ENCODE measurements at regions not wholly inside any gene's neighbourhood (a gene's known extent, or its start where the extent isn't known, plus 50 kb on each side); places are given as distances from the start of the nearest gene placed in this dataset.

DNA sequence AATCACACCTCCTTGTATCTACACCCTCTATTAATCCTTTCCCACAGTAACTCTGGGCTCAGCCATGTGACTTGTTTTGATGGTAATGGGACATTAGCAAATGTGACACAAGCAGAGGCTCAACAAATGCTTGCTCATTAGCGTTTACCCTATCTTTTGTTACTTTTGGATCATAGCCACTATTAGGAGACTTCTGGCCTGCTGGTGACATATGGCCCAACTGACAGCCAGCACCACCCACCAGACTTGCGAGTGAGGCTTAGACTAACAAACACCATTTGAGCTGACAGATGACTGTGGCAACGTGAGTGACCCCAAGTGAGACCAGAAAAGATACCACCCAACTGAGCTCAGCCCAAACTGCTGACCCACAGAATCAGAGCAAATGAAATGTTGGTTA is 154.1 kb downstream of the OLFM4 start:
- FAIRE-seq (no peak), DNase-seq (ENCODE audit: low read depth in 1 of 2, low spot score in 2 of 2) (no peak)
- Histone ChIP-seq H2AFZ (ENCODE audit: low read length) (no peak overlapping the region), H4K20me1 (replicated peaks in 1 of 2; ENCODE audit: control insufficient read depth in 1 of 2, insufficient read depth in 2 of 2, low read length in 2 of 2) (no peaks in the 10 kb centered on the region), H3K9me3 (ENCODE audit: insufficient read depth in 2 of 2, low read depth in 1 of 2, low read length in 1 of 2) (0 out of 4 replicates have a peak, but pooled peaks cover 0 to 2% of the 10 kb centered on the region in 2 experiments), H3K23ac (ENCODE audit: insufficient read length) (no peak overlapping the region), H2BK15ac (ENCODE audit: low read length) (no peak overlapping the region), H3K27me3 (replicated peaks in 1 of 4; ENCODE audit: control insufficient read depth in 3 of 4, extremely low read depth in 1 of 4, insufficient read depth in 3 of 4, low read length in 3 of 4) (no peaks in the 10 kb centered on the region), H3K4ac (replicated peaks; ENCODE audit: insufficient read length, low read depth, low read length) (no peak overlapping the region), H3K4me1 (replicated peaks in 1 of 4; ENCODE audit: control insufficient read depth in 3 of 4, insufficient read depth in 4 of 4, low read length in 3 of 4) (no peaks in the 10 kb centered on the region), H3K4me3 (ENCODE audit: extremely low read depth in 1 of 4, insufficient read depth in 2 of 4, low read depth in 3 of 4, low read length in 4 of 4) (no peak overlapping the region), H3K27ac (ENCODE audit: low read depth, low read length) (no peak overlapping the region), H3K14ac (ENCODE audit: insufficient read length) (no peak overlapping the region), H3K79me2 (ENCODE audit: control insufficient read depth in 1 of 2, insufficient read depth in 2 of 2, low read length in 2 of 2) (no peaks in the 10 kb centered on the region), H3K36me3 (ENCODE audit: control insufficient read depth in 2 of 4, insufficient read depth in 4 of 4, low read length in 3 of 4) (no peaks in the 10 kb centered on the region), H4K91ac (replicated peaks; ENCODE audit: insufficient read length, low read length) (no peak overlapping the region), H3K4me2 (ENCODE audit: insufficient read depth in 1 of 2, low read depth in 2 of 2, low read length in 2 of 2) (no peak overlapping the region), H3K18ac (ENCODE audit: extremely low read depth, low read length) (no peak overlapping the region), H4K5ac (ENCODE audit: insufficient read length, low read depth, low read length) (no peak overlapping the region), H3K79me1 (ENCODE audit: low read depth, low read length) (no peaks in the 10 kb centered on the region), H3K56ac (replicated peaks; ENCODE audit: insufficient read length, low read depth, low read length) (no peak overlapping the region), H3K9ac (replicated peaks in 1 of 4; ENCODE audit: extremely low read depth in 1 of 4, low read depth in 3 of 4, low read length in 3 of 4) (no peak overlapping the region; a peak in 1 of 7 replicates), H2BK5ac (ENCODE audit: low read depth, low read length) (no peak overlapping the region), H4K8ac (ENCODE audit: extremely low read depth, insufficient read depth, low read length) (no peak overlapping the region), H3K23me2 (ENCODE audit: low read depth, low read length) (no peaks in the 10 kb centered on the region), H2BK20ac (ENCODE audit: low read length) (no peak overlapping the region), H2AK5ac (ENCODE audit: low read depth, low read length) (no peak overlapping the region), H2BK12ac (ENCODE audit: low read depth, low read length) (no peak overlapping the region), H2BK120ac (replicated peaks; ENCODE audit: low read depth, low read length) (no peak overlapping the region)
- CTCF ChIA-PET (ENCODE audit: partially characterized antibody), result interaction anchor here (1.0 to 1.1 kb wide), 2 partner anchors 11 to 19 kb away, joined by 3 read pairs; no protein-coding TSS in a partner anchor
- POLR2A ChIA-PET (ENCODE audit: partially characterized antibody), result no interaction called here
- 87% methylated on average over 3 of the region's 3 CpGs; no CpG with 5 or more reads in 1 of the 2 experiments for WGBS, 2 experiments (ENCODE audit: extremely low coverage in 1 of 2, insufficient coverage in 1 of 2, insufficient read length in 1 of 2, insufficient replicate concordance in 2 of 2, low coverage in 1 of 2, low lambda C conversion rate in 2 of 2, missing lambda C conversion rate in 1 of 2)
- TF ChIP-seq KDM4A (IDR thresholded peaks at IDR 0.05; ENCODE audit: low read depth, low read length, severe bottlenecking), result no peak
- TF ChIP-seq RAD21 (IDR thresholded peaks at IDR 0.05 in 1 of 2, conservative IDR thresholded peaks at IDR 0.05 in 1 of 2; ENCODE audit: low read depth in 2 of 2, low read length in 2 of 2), result no peak
- TF ChIP-seq POLR2A (IDR thresholded peaks at IDR 0.05; ENCODE audit: control extremely low read depth in 1 of 2, low read depth in 2 of 2, low read length in 2 of 2), result no peak
- TF ChIP-seq PHF8 (conservative IDR thresholded peaks at IDR 0.05; ENCODE audit: low read depth, low read length), result no peak
- TF ChIP-seq CREB1 (IDR thresholded peaks at IDR 0.05), result no peak
- TF ChIP-seq, protein P1, sequence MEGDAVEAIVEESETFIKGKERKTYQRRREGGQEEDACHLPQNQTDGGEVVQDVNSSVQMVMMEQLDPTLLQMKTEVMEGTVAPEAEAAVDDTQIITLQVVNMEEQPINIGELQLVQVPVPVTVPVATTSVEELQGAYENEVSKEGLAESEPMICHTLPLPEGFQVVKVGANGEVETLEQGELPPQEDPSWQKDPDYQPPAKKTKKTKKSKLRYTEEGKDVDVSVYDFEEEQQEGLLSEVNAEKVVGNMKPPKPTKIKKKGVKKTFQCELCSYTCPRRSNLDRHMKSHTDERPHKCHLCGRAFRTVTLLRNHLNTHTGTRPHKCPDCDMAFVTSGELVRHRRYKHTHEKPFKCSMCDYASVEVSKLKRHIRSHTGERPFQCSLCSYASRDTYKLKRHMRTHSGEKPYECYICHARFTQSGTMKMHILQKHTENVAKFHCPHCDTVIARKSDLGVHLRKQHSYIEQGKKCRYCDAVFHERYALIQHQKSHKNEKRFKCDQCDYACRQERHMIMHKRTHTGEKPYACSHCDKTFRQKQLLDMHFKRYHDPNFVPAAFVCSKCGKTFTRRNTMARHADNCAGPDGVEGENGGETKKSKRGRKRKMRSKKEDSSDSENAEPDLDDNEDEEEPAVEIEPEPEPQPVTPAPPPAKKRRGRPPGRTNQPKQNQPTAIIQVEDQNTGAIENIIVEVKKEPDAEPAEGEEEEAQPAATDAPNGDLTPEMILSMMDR (IDR thresholded peaks at IDR 0.05; ENCODE audit: control extremely low read depth in 1 of 3, insufficient read depth in 1 of 3, low read depth in 1 of 3, low read length in 3 of 3), result no peak
- TF ChIP-seq, protein P2, sequence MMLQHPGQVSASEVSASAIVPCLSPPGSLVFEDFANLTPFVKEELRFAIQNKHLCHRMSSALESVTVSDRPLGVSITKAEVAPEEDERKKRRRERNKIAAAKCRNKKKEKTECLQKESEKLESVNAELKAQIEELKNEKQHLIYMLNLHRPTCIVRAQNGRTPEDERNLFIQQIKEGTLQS (IDR thresholded peaks at IDR 0.05; ENCODE audit: insufficient read depth, low read depth, low read length), result no peak
- no peak for TF ChIP-seq HDAC2 (IDR thresholded peaks at IDR 0.05; ENCODE audit: borderline replicate concordance in 1 of 2, low read depth in 2 of 2, low read length in 2 of 2)
- TF ChIP-seq HDAC6 (IDR thresholded peaks at IDR 0.05; ENCODE audit: low read depth, low read length), result no peak
- TF ChIP-seq, protein P3, sequence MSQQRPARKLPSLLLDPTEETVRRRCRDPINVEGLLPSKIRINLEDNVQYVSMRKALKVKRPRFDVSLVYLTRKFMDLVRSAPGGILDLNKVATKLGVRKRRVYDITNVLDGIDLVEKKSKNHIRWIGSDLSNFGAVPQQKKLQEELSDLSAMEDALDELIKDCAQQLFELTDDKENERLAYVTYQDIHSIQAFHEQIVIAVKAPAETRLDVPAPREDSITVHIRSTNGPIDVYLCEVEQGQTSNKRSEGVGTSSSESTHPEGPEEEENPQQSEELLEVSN (IDR thresholded peaks at IDR 0.05), result no peak
